Liver (tissue), 3 donors: ENCODE measurements at regions not wholly inside any gene's neighbourhood (a gene's known extent, or its start where the extent isn't known, plus 50 kb on each side); places are given as distances from the start of the nearest gene placed in this dataset.

ENCODE experiments used
- FOXA1 ChIP-seq: IDR thresholded peaks from 2 replicates; pipeline ENCODE4 v1.6.1; 2016; ENCODE audit warnings: antibody characterized with exemption
- GABPA ChIP-seq, 2 donors: IDR thresholded peaks in 1 of 2; conservative IDR thresholded peaks in 1 of 2; 2 replicates each; pipeline ENCODE4 v1.6.1; 2016; ENCODE audit warnings: antibody characterized with exemption in 2 of 2, mild to moderate bottlenecking in 1 of 2, moderate library complexity in 1 of 2
- NR2F2 ChIP-seq: IDR thresholded peaks from 2 replicates; pipeline ENCODE4 v1.6.1; 2016; ENCODE audit warnings: antibody characterized with exemption
- RAD21 ChIP-seq, 2 donors: IDR thresholded peaks; 2 replicates each; pipeline ENCODE4 v1.6.1; 2016; ENCODE audit warnings: antibody characterized with exemption in 2 of 2, mild to moderate bottlenecking in 2 of 2
- SP1 ChIP-seq: IDR thresholded peaks from 2 replicates; pipeline ENCODE4 v1.6.1; 2018; ENCODE audit warnings: antibody characterized with exemption, mild to moderate bottlenecking
- TAF1 ChIP-seq: conservative IDR thresholded peaks from 2 replicates; pipeline ENCODE4 v1.6.1; 2016; ENCODE audit warnings: antibody characterized with exemption, mild to moderate bottlenecking
- TF ChIP-seq, protein P1 (sequence below): fragments of 150-350 bp; IDR thresholded peaks from 2 replicates; pipeline ENCODE4 v1.5.1; 2017; ENCODE audit warnings: improper control_type of control experiment, low read depth, low read length; ENCODE audit not compliant: missing input control
- donor health status: healthy.
- donor health status: healthy.

DNA sequence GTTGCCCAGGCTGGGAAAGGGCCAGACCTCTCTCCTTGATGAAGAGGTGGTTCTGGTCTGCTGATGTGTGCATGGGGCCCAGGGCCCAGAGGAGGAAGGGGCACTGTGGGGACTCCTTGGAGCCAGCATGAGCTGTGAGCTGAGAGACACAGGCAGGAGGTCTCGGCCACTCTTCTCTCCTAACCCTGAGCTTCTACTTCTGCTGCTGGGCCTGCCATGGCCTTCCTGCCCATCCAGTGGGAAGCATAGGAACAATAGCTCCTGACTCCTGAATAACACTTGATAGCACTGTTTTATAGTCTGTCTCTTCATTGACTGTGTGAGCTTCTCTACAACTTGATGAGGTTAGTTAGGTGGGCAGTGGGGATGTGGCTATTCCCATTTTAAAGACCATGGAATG is 181.1 kb downstream of the UTP18 start:
- TF ChIP-seq SP1, result no peak
- TF ChIP-seq, protein P1, sequence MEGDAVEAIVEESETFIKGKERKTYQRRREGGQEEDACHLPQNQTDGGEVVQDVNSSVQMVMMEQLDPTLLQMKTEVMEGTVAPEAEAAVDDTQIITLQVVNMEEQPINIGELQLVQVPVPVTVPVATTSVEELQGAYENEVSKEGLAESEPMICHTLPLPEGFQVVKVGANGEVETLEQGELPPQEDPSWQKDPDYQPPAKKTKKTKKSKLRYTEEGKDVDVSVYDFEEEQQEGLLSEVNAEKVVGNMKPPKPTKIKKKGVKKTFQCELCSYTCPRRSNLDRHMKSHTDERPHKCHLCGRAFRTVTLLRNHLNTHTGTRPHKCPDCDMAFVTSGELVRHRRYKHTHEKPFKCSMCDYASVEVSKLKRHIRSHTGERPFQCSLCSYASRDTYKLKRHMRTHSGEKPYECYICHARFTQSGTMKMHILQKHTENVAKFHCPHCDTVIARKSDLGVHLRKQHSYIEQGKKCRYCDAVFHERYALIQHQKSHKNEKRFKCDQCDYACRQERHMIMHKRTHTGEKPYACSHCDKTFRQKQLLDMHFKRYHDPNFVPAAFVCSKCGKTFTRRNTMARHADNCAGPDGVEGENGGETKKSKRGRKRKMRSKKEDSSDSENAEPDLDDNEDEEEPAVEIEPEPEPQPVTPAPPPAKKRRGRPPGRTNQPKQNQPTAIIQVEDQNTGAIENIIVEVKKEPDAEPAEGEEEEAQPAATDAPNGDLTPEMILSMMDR, result no peak
- TF ChIP-seq GABPA (IDR thresholded peaks at IDR 0.05 in 1 of 2, conservative IDR thresholded peaks at IDR 0.05 in 1 of 2), result no peak
- no peak for TF ChIP-seq FOXA1
- TF ChIP-seq TAF1, result no peak
- no peak for TF ChIP-seq RAD21 (IDR thresholded peaks at IDR 0.05)
- TF ChIP-seq NR2F2, result no peak
